Neuronal stem cell (in vitro differentiated cells): ENCODE measurements at regions not wholly inside any gene's neighbourhood (a gene's known extent, or its start where the extent isn't known, plus 50 kb on each side); places are given as distances from the start of the nearest gene placed in this dataset.

Experiments
- DNase-seq: peaks from one replicate; pipeline ENCODE4 v3.0.0-alpha.2; 2013; ENCODE audit warnings: low spot score
- H2AFZ ChIP-seq: one replicate; pipeline ENCODE4 v1.6.1; 2013; ENCODE audit warnings: mild to moderate bottlenecking, low read length, inconsistent platforms
- H2AK5ac ChIP-seq: 2 replicates; pipeline ENCODE4 v1.6.1; 2013; ENCODE audit warnings: low read depth, mild to moderate bottlenecking, inconsistent platforms, low read length, moderate library complexity, mixed read lengths
- H2BK120ac ChIP-seq: 2 replicates; pipeline ENCODE4 v1.6.1; 2013; ENCODE audit warnings: low read depth, mild to moderate bottlenecking, inconsistent platforms, low read length, moderate library complexity, mixed read lengths
- H2BK12ac ChIP-seq: one replicate; pipeline ENCODE4 v1.6.1; 2013; ENCODE audit warnings: low read length, inconsistent platforms
- H2BK15ac ChIP-seq: 2 replicates; pipeline ENCODE4 v1.6.1; 2013; ENCODE audit warnings: mild to moderate bottlenecking, low read length, inconsistent platforms, mixed read lengths
- H2BK5ac ChIP-seq: one replicate; pipeline ENCODE4 v1.6.1; 2013; ENCODE audit warnings: inconsistent platforms, mild to moderate bottlenecking, low read length, moderate library complexity
- H3K14ac ChIP-seq: one replicate; pipeline ENCODE4 v1.6.1; 2013; ENCODE audit warnings: low read length, inconsistent platforms
- H3K18ac ChIP-seq: 2 replicates; pipeline ENCODE4 v1.6.1; 2013; ENCODE audit warnings: low read length, inconsistent platforms
- H3K23ac ChIP-seq: 2 replicates; pipeline ENCODE4 v1.6.1; 2013; ENCODE audit warnings: low read depth, mild to moderate bottlenecking, mixed read lengths, low read length, inconsistent platforms; ENCODE audit not compliant: poor library complexity
- H3K27ac ChIP-seq: replicated peaks from 3 replicates; pipeline ENCODE4 v1.5.1; 2013; ENCODE audit warnings: low read length, inconsistent platforms
- H3K27me3 ChIP-seq, 3 experiments: 2 replicates each; pipeline ENCODE4 v1.6.1; 2013; ENCODE audit warnings: low read length in 3 of 3, mild to moderate bottlenecking in 2 of 3, inconsistent platforms in 1 of 3, low read depth in 1 of 3, mixed read lengths in 1 of 3, moderate library complexity in 1 of 3; ENCODE audit not compliant: control insufficient read depth in 3 of 3, insufficient read depth in 3 of 3
- H3K36me3 ChIP-seq, 2 donors: replicated peaks in 1 of 2; 2 replicates each; pipeline ENCODE4 v1.6.1; 2013; ENCODE audit warnings: low read length in 2 of 2; ENCODE audit not compliant: control insufficient read depth in 2 of 2, insufficient read depth in 2 of 2
- H3K4ac ChIP-seq: 2 replicates; pipeline ENCODE4 v1.6.1; 2013; ENCODE audit warnings: inconsistent platforms, mild to moderate bottlenecking, low read length, moderate library complexity
- H3K4me1 ChIP-seq, 2 donors: 1 replicate in 1 of 2; 2 replicates in 1 of 2; pipeline ENCODE4 v1.6.1; 2013; ENCODE audit warnings: low read length in 2 of 2, low read depth in 1 of 2; ENCODE audit not compliant: control insufficient read depth in 2 of 2, insufficient read depth in 1 of 2
- H3K4me2 ChIP-seq: one replicate; pipeline ENCODE4 v1.6.1; 2013; ENCODE audit warnings: mild to moderate bottlenecking, low read length, inconsistent platforms; ENCODE audit not compliant: insufficient read depth, poor library complexity, severe bottlenecking
- H3K4me3 ChIP-seq, 2 donors: 2 replicates each; pipeline ENCODE4 v1.5.1; 2013; ENCODE audit warnings: low read length in 2 of 2, mild to moderate bottlenecking in 2 of 2, inconsistent platforms in 1 of 2, moderate library complexity in 1 of 2
- H3K79me1 ChIP-seq: one replicate; pipeline ENCODE4 v1.6.1; 2013; ENCODE audit warnings: low read depth, mild to moderate bottlenecking, inconsistent platforms, low read length, moderate library complexity
- H3K9ac ChIP-seq: one replicate; pipeline ENCODE4 v1.6.1; 2013; ENCODE audit warnings: mild to moderate bottlenecking, low read depth, low read length, inconsistent platforms; ENCODE audit not compliant: poor library complexity
- H3K9me3 ChIP-seq, 2 donors: replicated peaks in 1 of 2; 2 replicates each; pipeline versions ENCODE3 to v1.6.1; 2013; ENCODE audit warnings: low read length in 2 of 2, mild to moderate bottlenecking in 2 of 2, inconsistent platforms in 1 of 2, low read depth in 1 of 2, mixed read lengths in 1 of 2, moderate library complexity in 1 of 2; ENCODE audit not compliant: control insufficient read depth in 2 of 2, insufficient read depth in 1 of 2
- H4K8ac ChIP-seq: one replicate; pipeline ENCODE4 v1.6.1; 2013; ENCODE audit warnings: low read depth, mild to moderate bottlenecking, inconsistent platforms, low read length, moderate library complexity
- H4K91ac ChIP-seq: one replicate; pipeline ENCODE4 v1.6.1; 2013; ENCODE audit warnings: low read length, low read depth, mild to moderate bottlenecking, inconsistent platforms; ENCODE audit not compliant: poor library complexity
- WGBS, 2 donors: extraction: QIAGEN DNeasy Blood & Tissue Kit; methylation state at CpG; one replicate each; pipeline ENCODE4 v1.1.7; 2013; ENCODE audit warnings: missing lambda C conversion rate in 2 of 2, mixed read lengths in 1 of 2; ENCODE audit not compliant: insufficient read length in 2 of 2, insufficient replicate concordance in 1 of 2; ENCODE audit errors: extremely low coverage in 2 of 2; 5-methylcytosine and 5-hydroxymethylcytosine counted together

DNA sequence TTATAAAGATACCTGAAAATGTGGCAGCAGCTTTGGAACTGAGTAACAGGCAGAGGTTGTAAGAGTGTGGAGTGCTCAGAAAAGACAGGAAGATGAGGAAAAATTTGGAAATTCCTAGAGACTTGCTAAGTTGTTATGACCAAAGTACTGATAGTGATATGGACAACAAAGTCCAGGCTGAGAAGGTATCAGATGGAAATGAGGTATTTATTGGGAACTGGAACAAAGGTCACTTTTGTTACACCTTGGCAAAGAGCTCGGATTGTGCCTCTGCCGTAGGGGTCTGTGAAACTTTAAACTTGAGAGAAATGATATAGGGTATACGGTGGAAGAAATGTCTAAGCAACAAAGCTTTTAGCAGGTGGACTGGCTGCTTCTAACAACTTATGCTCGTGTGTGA lies 419.9 kb downstream of the PCDH17 start:
- no CpG with 5 or more reads among the region's 4 CpGs for WGBS, 2 donors
- no peak overlapping the region for H2BK120ac ChIP-seq

DNA sequence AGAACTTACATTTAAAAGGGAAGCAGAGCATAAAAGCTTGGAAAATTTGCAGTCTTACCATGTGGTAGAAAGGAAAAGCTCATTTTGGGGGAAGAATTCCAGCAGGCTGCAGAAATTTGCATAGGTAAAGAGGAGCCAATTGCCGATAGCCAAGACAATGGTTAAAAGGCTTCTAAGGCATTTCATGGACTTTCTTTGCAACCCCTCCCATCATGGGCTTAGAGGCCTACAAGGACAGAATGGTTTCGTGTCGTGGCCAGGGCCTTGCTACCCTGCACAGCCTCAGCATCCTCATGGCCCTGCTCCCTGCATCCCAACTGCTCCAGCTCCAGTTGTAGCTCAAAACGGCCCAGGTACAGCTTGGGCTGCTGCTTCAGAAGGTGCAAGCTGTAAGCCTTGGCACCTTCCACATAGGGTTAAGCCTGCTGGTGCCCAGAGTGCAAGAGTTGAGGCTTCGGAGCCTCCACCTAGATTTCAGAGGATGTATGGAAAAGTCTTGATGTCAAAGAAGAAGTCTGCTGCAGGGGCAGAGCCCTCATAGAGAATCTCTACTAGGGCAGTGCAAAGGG lies 420.3 kb downstream of the PCDH17 start:
- no peak overlapping the region for H3K4ac ChIP-seq
- H3K9ac ChIP-seq = no peak overlapping the region
- no peak overlapping the region for H2BK15ac ChIP-seq
- no peaks in the 10 kb centered on the region for H3K4me1 ChIP-seq
- no peak overlapping the region for H2BK5ac ChIP-seq
- no peak overlapping the region for H4K8ac ChIP-seq
- DNase-seq = no peak
- H3K4me3 ChIP-seq = no peak overlapping the region
- H3K23ac ChIP-seq = no peak overlapping the region
- H2AK5ac ChIP-seq = no peak overlapping the region
- H3K27me3 ChIP-seq = no peaks in the 10 kb centered on the region
- WGBS, 2 donors = no CpG with 5 or more reads among the region's 5 CpGs
- H3K18ac ChIP-seq = peak overlapping the region; percentile 54
- no peaks in the 10 kb centered on the region for H3K79me1 ChIP-seq
- H3K9me3 ChIP-seq = no peaks in the 10 kb centered on the region
- no peaks in the 10 kb centered on the region for H3K36me3 ChIP-seq
- H2AFZ ChIP-seq = peak overlapping the region; percentile 39
- no peak overlapping the region for H2BK120ac ChIP-seq
- no peak overlapping the region for H4K91ac ChIP-seq
- H3K27ac ChIP-seq = no peak overlapping the region
- no peak overlapping the region for H3K4me2 ChIP-seq
- no peak overlapping the region for H3K14ac ChIP-seq
- no peak overlapping the region for H2BK12ac ChIP-seq

More for the DNA sequence above, 419.9 kb downstream of the PCDH17 start:
- Histone ChIP-seq H3K14ac (no peak overlapping the region), H3K18ac (no peak overlapping the region), H3K36me3 (no peaks in the 10 kb centered on the region), H2AFZ (peak overlapping the region; percentile 39), H3K4me2 (no peak overlapping the region), H4K8ac (no peak overlapping the region), H2BK5ac (no peak overlapping the region), H2BK12ac (no peak overlapping the region), H4K91ac (no peak overlapping the region), H3K9me3 (no peaks in the 10 kb centered on the region), H3K4me3 (no peak overlapping the region), H3K27ac (no peak overlapping the region), H3K9ac (no peak overlapping the region), H3K4me1 (no peaks in the 10 kb centered on the region), H3K27me3 (no peaks in the 10 kb centered on the region), H3K4ac (no peak overlapping the region), H3K79me1 (no peaks in the 10 kb centered on the region), H2BK15ac (no peak overlapping the region), H2AK5ac (no peak overlapping the region), H3K23ac (no peak overlapping the region)
- DNase-seq = no peak

DNA sequence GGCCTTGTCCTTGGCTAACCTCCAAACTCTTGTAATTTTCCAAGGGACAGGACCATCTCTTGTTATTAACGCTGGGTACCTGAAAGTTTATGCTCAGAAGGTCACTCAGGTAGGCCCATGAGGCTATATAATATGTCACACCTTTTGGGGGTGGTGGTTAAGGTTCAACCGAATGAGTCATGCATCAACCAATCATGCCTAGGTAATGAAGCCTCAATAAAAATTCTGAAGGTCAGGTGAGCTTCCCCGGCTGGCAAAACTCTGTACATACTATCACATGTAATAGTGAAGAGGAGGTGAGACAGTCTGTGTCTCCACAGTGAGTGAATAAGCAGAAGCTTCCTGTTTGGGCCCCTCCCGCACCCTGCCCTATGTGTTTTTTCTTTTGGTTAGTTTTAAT lies 424.9 kb downstream of the PCDH17 start:
- no peak overlapping the region for H3K4me2 ChIP-seq
- H3K4me3 ChIP-seq = no peak overlapping the region
- no peak overlapping the region for H3K18ac ChIP-seq
- no peaks in the 10 kb centered on the region for H3K4me1 ChIP-seq
- H3K9me3 ChIP-seq = no peaks in the 10 kb centered on the region
- H3K79me1 ChIP-seq = no peaks in the 10 kb centered on the region
- H2BK15ac ChIP-seq = no peak overlapping the region
- no CpG with 5 or more reads among the region's 4 CpGs for WGBS, 2 donors
- H2BK120ac ChIP-seq = no peak overlapping the region
- no peak overlapping the region for H4K91ac ChIP-seq
- H2AK5ac ChIP-seq = no peak overlapping the region
- H3K27me3 ChIP-seq = no peaks in the 10 kb centered on the region
- no peak overlapping the region for H3K4ac ChIP-seq
- no peak for DNase-seq
- no peak overlapping the region for H2BK12ac ChIP-seq
- H3K9ac ChIP-seq = no peak overlapping the region
- H2AFZ ChIP-seq = no peak overlapping the region
- no peaks in the 10 kb centered on the region for H3K36me3 ChIP-seq
- H3K23ac ChIP-seq = no peak overlapping the region
- H3K27ac ChIP-seq = no peak overlapping the region
- no peak overlapping the region for H2BK5ac ChIP-seq
- no peak overlapping the region for H3K14ac ChIP-seq
- H4K8ac ChIP-seq = no peak overlapping the region

DNA sequence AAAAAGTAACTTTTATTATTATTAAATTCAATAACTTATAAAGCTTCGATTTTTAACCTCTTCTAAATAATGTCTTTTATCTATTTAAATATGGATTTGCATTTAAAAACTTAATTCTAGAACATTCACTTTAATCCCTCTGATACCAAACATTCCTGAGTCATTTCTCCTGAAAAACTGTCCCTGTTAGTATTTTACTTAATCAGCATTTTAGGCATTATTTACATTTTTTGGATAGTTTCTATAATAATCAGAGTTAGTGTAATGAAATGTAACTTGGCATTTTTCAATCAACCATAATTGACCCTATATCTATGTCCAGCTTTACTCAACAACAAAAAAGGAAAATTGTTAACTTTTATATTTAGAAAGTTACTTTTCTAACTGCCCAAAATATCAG lies 428.1 kb downstream of the PCDH17 start:
- Histone ChIP-seq H3K79me1 (no peaks in the 10 kb centered on the region), H3K9ac (no peak overlapping the region), H3K36me3 (no peaks in the 10 kb centered on the region), H3K4me2 (no peak overlapping the region), H3K27ac (no peak overlapping the region), H3K9me3 (no peaks in the 10 kb centered on the region), H4K8ac (no peak overlapping the region), H3K4ac (no peak overlapping the region), H2BK12ac (no peak overlapping the region), H2BK5ac (no peak overlapping the region), H3K18ac (no peak overlapping the region), H3K4me3 (no peak overlapping the region), H2BK120ac (no peak overlapping the region), H2BK15ac (no peak overlapping the region), H3K4me1 (no peaks in the 10 kb centered on the region), H3K27me3 (no peaks in the 10 kb centered on the region), H2AFZ (no peak overlapping the region), H3K14ac (no peak overlapping the region), H3K23ac (no peak overlapping the region), H4K91ac (no peak overlapping the region), H2AK5ac (no peak overlapping the region)
- no CpG with 5 or more reads among the region's 1 CpG for WGBS, 2 donors
- DNase-seq = no peak
